SK-N-SH (cell line): ENCODE measurements at regions not wholly inside any gene's neighbourhood (a gene's known extent, or its start where the extent isn't known, plus 50 kb on each side); places are given as distances from the start of the nearest gene placed in this dataset.

Experiments used
- CTCF ChIA-PET: fragments of 300-600, 350-600 bp; formaldehyde crosslinking; extraction: SDS; loops from one replicate; lab custom pipeline; 2021; lab: Yijun Ruan, JAX
- POLR2A ChIA-PET: fragments of 350-600 bp; sonication (Branson Sonifier 250); formaldehyde crosslinking; extraction: SDS; loops from one replicate; lab custom pipeline; 2020; ENCODE audit warnings: antibody characterized with exemption, inconsistent platforms; lab: Yijun Ruan, JAX
- DNase-seq: peaks from one replicate; pipeline ENCODE4 v3.0.0; 2012
- H2AFZ ChIP-seq: fragments of 200-600 bp; sonication (generic); 2 replicates; pipeline ENCODE4 v1.8.1; 2016; ENCODE audit warnings: antibody characterized with exemption, mild to moderate bottlenecking, low read depth
- H3F3A ChIP-seq: fragments of 200-600 bp; sonication (generic); replicated peaks from 2 replicates; pipeline ENCODE3; 2016; ENCODE audit warnings: antibody characterized with exemption, mild to moderate bottlenecking; ENCODE audit not compliant: insufficient read depth
- H3K27ac ChIP-seq, 2 experiments: fragments of 200-500 bp in 1 of 2; fragments of 200-600 bp in 1 of 2; sonication (Bioruptor generic) in 1 of 2; sonication (generic), shearing (Covaris generic) in 1 of 2; 2 replicates each; pipeline versions ENCODE4 v1.5.1 to v1.6.1; 2014 to 2016; ENCODE audit warnings: low read depth in 2 of 2, inconsistent platforms in 1 of 2, low read length in 1 of 2, mild to moderate bottlenecking in 1 of 2, mixed read lengths in 1 of 2
- H3K27me3 ChIP-seq: fragments of 200-600 bp; sonication (generic), shearing (Covaris generic); 2 replicates; pipeline ENCODE4 v1.6.1; 2016; ENCODE audit warnings: mixed run types; ENCODE audit not compliant: insufficient read depth
- H3K36me3 ChIP-seq, 2 experiments: fragments of 200-500 bp in 1 of 2; fragments of 200-600 bp in 1 of 2; sonication (Bioruptor generic) in 1 of 2; sonication (generic) in 1 of 2; replicated peaks in 1 of 2; 2 replicates each; pipeline versions ENCODE3 to v1.5.1; 2014 to 2016; ENCODE audit warnings: low read length in 1 of 2, mild to moderate bottlenecking in 1 of 2; ENCODE audit not compliant: insufficient read depth in 2 of 2, control insufficient read depth in 1 of 2
- H3K4me1 ChIP-seq, 2 experiments: fragments of 200-500 bp in 1 of 2; fragments of 200-600 bp in 1 of 2; sonication (Bioruptor generic) in 1 of 2; sonication (generic), shearing (Covaris generic) in 1 of 2; 2 replicates each; pipeline versions ENCODE4 v1.5.1 to v1.6.1; 2014 to 2016; ENCODE audit warnings: low read depth in 1 of 2, low read length in 1 of 2, mixed run types in 1 of 2; ENCODE audit not compliant: insufficient read depth in 2 of 2, control insufficient read depth in 1 of 2
- H3K4me2 ChIP-seq: fragments of 200-600 bp; sonication (generic), shearing (Covaris generic); 2 replicates; pipeline ENCODE4 v1.6.1; 2017; ENCODE audit warnings: mixed run types
- H3K4me3 ChIP-seq, 2 experiments: fragments of 200-500 bp in 1 of 2; fragments of 200-600 bp in 1 of 2; sonication (Bioruptor generic) in 1 of 2; sonication (generic), shearing (Covaris generic) in 1 of 2; 2 replicates each; pipeline versions ENCODE4 v1.5.1 to v1.8.1; 2014 to 2016; ENCODE audit warnings: low read depth in 2 of 2, inconsistent platforms in 1 of 2, low read length in 1 of 2, mild to moderate bottlenecking in 1 of 2, mixed read lengths in 1 of 2, moderate library complexity in 1 of 2
- H3K79me2 ChIP-seq: fragments of 200-600 bp; sonication (generic); 2 replicates; pipeline ENCODE4 v1.8.1; 2017; ENCODE audit warnings: mild to moderate bottlenecking; ENCODE audit not compliant: insufficient read depth
- H3K9ac ChIP-seq: fragments of 200-600 bp; sonication (generic); 2 replicates; pipeline ENCODE4 v1.6.1; 2017; ENCODE audit warnings: mixed run types
- H3K9me2 ChIP-seq: fragments of 200-600 bp; sonication (generic); 2 replicates; pipeline ENCODE4 v1.6.1; 2017; ENCODE audit warnings: mixed run types
- H3K9me3 ChIP-seq: fragments of 200-600 bp; sonication (generic); 2 replicates; pipeline ENCODE4 v1.6.1; 2017; ENCODE audit warnings: mixed run types, mild to moderate bottlenecking, moderate library complexity
- H4K20me1 ChIP-seq: fragments of 200-600 bp; sonication (generic); 2 replicates; pipeline ENCODE4 v1.6.1; 2017; ENCODE audit warnings: mild to moderate bottlenecking, mixed run types; ENCODE audit not compliant: insufficient read depth
- CHD2 ChIP-seq: fragments of 150-350 bp; IDR thresholded peaks from 2 replicates; pipeline ENCODE4 v1.6.1; 2018; ENCODE audit warnings: low read length; ENCODE audit not compliant: partially characterized antibody
- ELF1 ChIP-seq: IDR thresholded peaks from 2 replicates; pipeline ENCODE4 v1.4.0; 2012
- FOSL2 ChIP-seq: IDR thresholded peaks from 2 replicates; pipeline ENCODE4 v1.4.0; 2012; ENCODE audit warnings: low read depth, mild to moderate bottlenecking, moderate library complexity, borderline replicate concordance
- FOXJ3 ChIP-seq: sonication (generic); formaldehyde crosslinking; IDR thresholded peaks from 2 replicates; pipeline ENCODE4 v1.5.1; 2020; ENCODE audit warnings: mild to moderate bottlenecking, missing genetic modification reagents
- GATA2 ChIP-seq: sonication (generic); formaldehyde crosslinking; IDR thresholded peaks from 2 replicates; pipeline ENCODE4 v1.5.0; 2020; ENCODE audit warnings: mild to moderate bottlenecking, missing genetic modification reagents
- NFIC ChIP-seq: IDR thresholded peaks from 2 replicates; pipeline ENCODE4 v1.4.0; 2012; ENCODE audit warnings: borderline replicate concordance
- RAD21 ChIP-seq: IDR thresholded peaks from 2 replicates; pipeline ENCODE4 v1.6.1; 2012; ENCODE audit warnings: mild to moderate bottlenecking, low read length
- RCOR1 ChIP-seq: fragments of 150-350 bp; IDR thresholded peaks from 2 replicates; pipeline ENCODE4 v1.6.1; 2017; ENCODE audit warnings: antibody characterized with exemption, low read length
- SIN3A ChIP-seq: IDR thresholded peaks from 2 replicates; pipeline ENCODE4 v1.6.1; 2012; ENCODE audit warnings: low read depth, mild to moderate bottlenecking, low read length, moderate library complexity, borderline replicate concordance
- TCF12 ChIP-seq: IDR thresholded peaks from 2 replicates; pipeline ENCODE4 v1.4.0; 2012
- WGBS: methylation state at CpG from one replicate; pipeline ENCODE4 v1.1.6; 2017; ENCODE audit warnings: low lambda C conversion rate; 5-methylcytosine and 5-hydroxymethylcytosine counted together
- TF ChIP-seq, protein P1 (sequence below): fragments of 150-350 bp; IDR thresholded peaks from 2 replicates; pipeline ENCODE4 v1.6.1; 2016; ENCODE audit warnings: mild to moderate bottlenecking, low read depth, low read length
- TF ChIP-seq, protein P2 (sequence below): IDR thresholded peaks from 2 replicates; pipeline ENCODE4 v1.4.0; 2012; ENCODE audit warnings: low read depth
- TF ChIP-seq, protein P3 (sequence below): IDR thresholded peaks from 2 replicates; pipeline ENCODE4 v1.4.0; 2012; ENCODE audit warnings: low read depth, borderline replicate concordance
- TF ChIP-seq, protein P4 (sequence below): fragments of 200-600 bp; sonication (generic); IDR thresholded peaks from 2 replicates; pipeline ENCODE4 v1.6.1; 2017; ENCODE audit warnings: antibody characterized with exemption, mild to moderate bottlenecking, moderate library complexity

GRCh38 chr2:151192681-151193080 is 69.0 kb downstream of the RBM43 start:
- no peaks in the 10 kb centered on the region for H3F3A ChIP-seq
- H3K4me1 ChIP-seq, result no peaks in the 10 kb centered on the region; a peak in 1 of 4 replicates
- H3K9me3 ChIP-seq, result no peaks in the 10 kb centered on the region
- TF ChIP-seq TCF12, result no peak
- no peak for TF ChIP-seq GATA2 (CRISPR knock-in tag)
- no peak for TF ChIP-seq CHD2
- no peak for TF ChIP-seq ELF1
- TF ChIP-seq FOXJ3 (CRISPR knock-in tag), result no peak
- no peak for TF ChIP-seq NFIC
- TF ChIP-seq, protein P1, sequence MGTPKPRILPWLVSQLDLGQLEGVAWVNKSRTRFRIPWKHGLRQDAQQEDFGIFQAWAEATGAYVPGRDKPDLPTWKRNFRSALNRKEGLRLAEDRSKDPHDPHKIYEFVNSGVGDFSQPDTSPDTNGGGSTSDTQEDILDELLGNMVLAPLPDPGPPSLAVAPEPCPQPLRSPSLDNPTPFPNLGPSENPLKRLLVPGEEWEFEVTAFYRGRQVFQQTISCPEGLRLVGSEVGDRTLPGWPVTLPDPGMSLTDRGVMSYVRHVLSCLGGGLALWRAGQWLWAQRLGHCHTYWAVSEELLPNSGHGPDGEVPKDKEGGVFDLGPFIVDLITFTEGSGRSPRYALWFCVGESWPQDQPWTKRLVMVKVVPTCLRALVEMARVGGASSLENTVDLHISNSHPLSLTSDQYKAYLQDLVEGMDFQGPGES, result no peak
- no peak for TF ChIP-seq SIN3A
- TF ChIP-seq, protein P2, sequence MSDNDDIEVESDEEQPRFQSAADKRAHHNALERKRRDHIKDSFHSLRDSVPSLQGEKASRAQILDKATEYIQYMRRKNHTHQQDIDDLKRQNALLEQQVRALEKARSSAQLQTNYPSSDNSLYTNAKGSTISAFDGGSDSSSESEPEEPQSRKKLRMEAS, result no peak
- no peak for TF ChIP-seq RAD21
- no peak for TF ChIP-seq RCOR1
- TF ChIP-seq FOSL2, result no peak
- TF ChIP-seq, protein P3, sequence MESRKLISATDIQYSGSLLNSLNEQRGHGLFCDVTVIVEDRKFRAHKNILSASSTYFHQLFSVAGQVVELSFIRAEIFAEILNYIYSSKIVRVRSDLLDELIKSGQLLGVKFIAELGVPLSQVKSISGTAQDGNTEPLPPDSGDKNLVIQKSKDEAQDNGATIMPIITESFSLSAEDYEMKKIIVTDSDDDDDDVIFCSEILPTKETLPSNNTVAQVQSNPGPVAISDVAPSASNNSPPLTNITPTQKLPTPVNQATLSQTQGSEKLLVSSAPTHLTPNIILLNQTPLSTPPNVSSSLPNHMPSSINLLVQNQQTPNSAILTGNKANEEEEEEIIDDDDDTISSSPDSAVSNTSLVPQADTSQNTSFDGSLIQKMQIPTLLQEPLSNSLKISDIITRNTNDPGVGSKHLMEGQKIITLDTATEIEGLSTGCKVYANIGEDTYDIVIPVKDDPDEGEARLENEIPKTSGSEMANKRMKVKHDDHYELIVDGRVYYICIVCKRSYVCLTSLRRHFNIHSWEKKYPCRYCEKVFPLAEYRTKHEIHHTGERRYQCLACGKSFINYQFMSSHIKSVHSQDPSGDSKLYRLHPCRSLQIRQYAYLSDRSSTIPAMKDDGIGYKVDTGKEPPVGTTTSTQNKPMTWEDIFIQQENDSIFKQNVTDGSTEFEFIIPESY, result no peak
- TF ChIP-seq, protein P4, sequence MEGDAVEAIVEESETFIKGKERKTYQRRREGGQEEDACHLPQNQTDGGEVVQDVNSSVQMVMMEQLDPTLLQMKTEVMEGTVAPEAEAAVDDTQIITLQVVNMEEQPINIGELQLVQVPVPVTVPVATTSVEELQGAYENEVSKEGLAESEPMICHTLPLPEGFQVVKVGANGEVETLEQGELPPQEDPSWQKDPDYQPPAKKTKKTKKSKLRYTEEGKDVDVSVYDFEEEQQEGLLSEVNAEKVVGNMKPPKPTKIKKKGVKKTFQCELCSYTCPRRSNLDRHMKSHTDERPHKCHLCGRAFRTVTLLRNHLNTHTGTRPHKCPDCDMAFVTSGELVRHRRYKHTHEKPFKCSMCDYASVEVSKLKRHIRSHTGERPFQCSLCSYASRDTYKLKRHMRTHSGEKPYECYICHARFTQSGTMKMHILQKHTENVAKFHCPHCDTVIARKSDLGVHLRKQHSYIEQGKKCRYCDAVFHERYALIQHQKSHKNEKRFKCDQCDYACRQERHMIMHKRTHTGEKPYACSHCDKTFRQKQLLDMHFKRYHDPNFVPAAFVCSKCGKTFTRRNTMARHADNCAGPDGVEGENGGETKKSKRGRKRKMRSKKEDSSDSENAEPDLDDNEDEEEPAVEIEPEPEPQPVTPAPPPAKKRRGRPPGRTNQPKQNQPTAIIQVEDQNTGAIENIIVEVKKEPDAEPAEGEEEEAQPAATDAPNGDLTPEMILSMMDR, result no peak
- 74% methylated on average over 2 of the region's 2 CpGs for WGBS
- H4K20me1 ChIP-seq, result no peaks in the 10 kb centered on the region
- no peaks in the 10 kb centered on the region for H3K79me2 ChIP-seq
- DNase-seq, result no peak
- no peak overlapping the region for H3K4me2 ChIP-seq
- CTCF ChIA-PET, result interaction anchor here (0.7 to 1.3 kb wide), 3 partner anchors 8 to 1594 kb away, joined by 3 read pairs; no protein-coding TSS in a partner anchor
- H3K9ac ChIP-seq, result no peak overlapping the region
- POLR2A ChIA-PET, result no interaction called here
- H2AFZ ChIP-seq, result no peak overlapping the region
- no peak overlapping the region for H3K27ac ChIP-seq
- no peaks in the 10 kb centered on the region for H3K27me3 ChIP-seq
- H3K36me3 ChIP-seq, result no peaks in the 10 kb centered on the region
- no peaks in the 10 kb centered on the region for H3K9me2 ChIP-seq
- no peak overlapping the region for H3K4me3 ChIP-seq
